KMS-11 (cell line): ENCODE measurements at regions not wholly inside any gene's neighbourhood (a gene's known extent, or its start where the extent isn't known, plus 50 kb on each side); places are given as distances from the start of the nearest gene placed in this dataset.

ENCODE experiments used
- H2AFZ ChIP-seq: fragments of 200-600 bp; sonication (generic); 2 replicates; pipeline ENCODE4 v1.6.1; 2016; ENCODE audit warnings: antibody characterized with exemption, mixed run types, low read depth
- H3K27ac ChIP-seq: fragments of 200-600 bp; sonication (generic); 2 replicates; pipeline ENCODE4 v1.6.1; 2016; ENCODE audit warnings: mild to moderate bottlenecking, mixed run types
- H3K27me3 ChIP-seq: fragments of 200-600 bp; sonication (generic); 2 replicates; pipeline ENCODE4 v1.6.1; 2017; ENCODE audit warnings: mild to moderate bottlenecking, low read depth, mixed run types, moderate library complexity; ENCODE audit not compliant: insufficient read depth
- H3K36me3 ChIP-seq: fragments of 200-600 bp; sonication (generic); 2 replicates; pipeline ENCODE4 v1.6.1; 2017; ENCODE audit warnings: mild to moderate bottlenecking, mixed run types; ENCODE audit not compliant: insufficient read depth
- H3K4me1 ChIP-seq: fragments of 200-600 bp; sonication (generic); 2 replicates; pipeline ENCODE4 v1.6.1; 2016; ENCODE audit warnings: mild to moderate bottlenecking, low read depth, mixed run types; ENCODE audit not compliant: poor library complexity, severe bottlenecking
- H3K4me2 ChIP-seq: fragments of 200-600 bp; sonication (generic); 2 replicates; pipeline ENCODE4 v1.7.0; 2016; ENCODE audit warnings: mild to moderate bottlenecking, mixed run types
- H3K4me3 ChIP-seq: fragments of 200-600 bp; sonication (generic); IDR thresholded peaks from 2 replicates; pipeline ENCODE4 v1.6.1; 2017; ENCODE audit warnings: low read depth, low read length, mixed read lengths; ENCODE audit not compliant: insufficient read depth
- H3K79me2 ChIP-seq: fragments of 200-600 bp; sonication (generic); 2 replicates; pipeline ENCODE4 v1.6.1; 2016; ENCODE audit warnings: low read depth, mixed run types; ENCODE audit not compliant: insufficient read depth
- H3K9ac ChIP-seq: fragments of 200-600 bp; sonication (generic); 2 replicates; pipeline ENCODE4 v1.6.1; 2016; ENCODE audit warnings: mild to moderate bottlenecking, mixed run types
- H4K20me1 ChIP-seq: fragments of 200-600 bp; sonication (generic); 2 replicates; pipeline ENCODE4 v1.6.1; 2016; ENCODE audit warnings: mild to moderate bottlenecking, mixed run types; ENCODE audit not compliant: insufficient read depth
- TF ChIP-seq, protein P1 (sequence below): fragments of 200-600 bp; sonication (generic); conservative IDR thresholded peaks from 2 replicates; pipeline ENCODE4 v1.6.1; 2017; ENCODE audit warnings: low read depth, mild to moderate bottlenecking, antibody characterized with exemption, low read length, moderate library complexity, mixed read lengths

GRCh38 chr18:56458770-56459712 is 179.4 kb downstream of the TXNL1 start:
- Histone ChIP-seq H3K4me3 (no peak overlapping the region), H3K36me3 (no peaks in the 10 kb centered on the region), H3K79me2 (no peaks in the 10 kb centered on the region), H3K27ac (no peak overlapping the region), H2AFZ (no peak overlapping the region), H3K27me3 (no peaks in the 10 kb centered on the region), H3K4me2 (no peak overlapping the region), H3K4me1 (no peaks in the 10 kb centered on the region), H3K9ac (no peak overlapping the region), H4K20me1 (no peaks in the 10 kb centered on the region)
- TF ChIP-seq, protein P1, sequence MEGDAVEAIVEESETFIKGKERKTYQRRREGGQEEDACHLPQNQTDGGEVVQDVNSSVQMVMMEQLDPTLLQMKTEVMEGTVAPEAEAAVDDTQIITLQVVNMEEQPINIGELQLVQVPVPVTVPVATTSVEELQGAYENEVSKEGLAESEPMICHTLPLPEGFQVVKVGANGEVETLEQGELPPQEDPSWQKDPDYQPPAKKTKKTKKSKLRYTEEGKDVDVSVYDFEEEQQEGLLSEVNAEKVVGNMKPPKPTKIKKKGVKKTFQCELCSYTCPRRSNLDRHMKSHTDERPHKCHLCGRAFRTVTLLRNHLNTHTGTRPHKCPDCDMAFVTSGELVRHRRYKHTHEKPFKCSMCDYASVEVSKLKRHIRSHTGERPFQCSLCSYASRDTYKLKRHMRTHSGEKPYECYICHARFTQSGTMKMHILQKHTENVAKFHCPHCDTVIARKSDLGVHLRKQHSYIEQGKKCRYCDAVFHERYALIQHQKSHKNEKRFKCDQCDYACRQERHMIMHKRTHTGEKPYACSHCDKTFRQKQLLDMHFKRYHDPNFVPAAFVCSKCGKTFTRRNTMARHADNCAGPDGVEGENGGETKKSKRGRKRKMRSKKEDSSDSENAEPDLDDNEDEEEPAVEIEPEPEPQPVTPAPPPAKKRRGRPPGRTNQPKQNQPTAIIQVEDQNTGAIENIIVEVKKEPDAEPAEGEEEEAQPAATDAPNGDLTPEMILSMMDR: no peak

- no peaks in the 10 kb centered on the region for H3K4me1 ChIP-seq
- no peak overlapping the region for H2AFZ ChIP-seq
- no peaks in the 10 kb centered on the region for H3K27me3 ChIP-seq
- TF ChIP-seq, protein P1: no peak
- H3K4me3 ChIP-seq: no peak overlapping the region
- H3K36me3 ChIP-seq: no peaks in the 10 kb centered on the region
- no peaks in the 10 kb centered on the region for H4K20me1 ChIP-seq
- no peak overlapping the region for H3K9ac ChIP-seq
- H3K79me2 ChIP-seq: no peaks in the 10 kb centered on the region
- H3K4me2 ChIP-seq: no peak overlapping the region
- H3K27ac ChIP-seq: no peak overlapping the region
These were observed 182.5 kb downstream of the TXNL1 start for GRCh38 chr18:56455874-56456273.

GRCh38 chr18:56455141-56455540 is 183.3 kb downstream of the TXNL1 start:
- Histone ChIP-seq H3K27ac (no peak overlapping the region), H3K79me2 (no peaks in the 10 kb centered on the region), H3K4me2 (no peak overlapping the region), H2AFZ (no peak overlapping the region), H3K4me1 (no peaks in the 10 kb centered on the region), H3K4me3 (no peak overlapping the region), H4K20me1 (no peaks in the 10 kb centered on the region), H3K27me3 (no peaks in the 10 kb centered on the region), H3K9ac (no peak overlapping the region), H3K36me3 (no peaks in the 10 kb centered on the region)
- TF ChIP-seq, protein P1: no peak

GRCh38 chr18:56453631-56454030 is 184.8 kb downstream of the TXNL1 start:
- TF ChIP-seq, protein P1: no peak
- Histone ChIP-seq H3K36me3 (no peaks in the 10 kb centered on the region), H2AFZ (no peak overlapping the region), H3K27ac (no peak overlapping the region), H3K4me2 (no peak overlapping the region), H3K4me3 (no peak overlapping the region), H3K79me2 (no peaks in the 10 kb centered on the region), H3K4me1 (no peaks in the 10 kb centered on the region), H3K27me3 (no peaks in the 10 kb centered on the region), H3K9ac (no peak overlapping the region), H4K20me1 (no peaks in the 10 kb centered on the region)
